ENCODE measurements at regions not wholly inside any gene's neighbourhood (a gene's known extent, or its start where the extent isn't known, plus 50 kb on each side); places are given as distances from the start of the nearest gene placed in this dataset.

GRCh38 chr9:32866273-32866672 is 82.9 kb downstream of the TMEM215 start:
- 85 to 90% (median 88%) methylated on average over 4 of the region's 4 CpGs for WGBS, 3 donors
- H3K4me1 ChIP-seq = peaks cover 10% of the 10 kb centered on the region
- TF ChIP-seq CTCF (IDR thresholded peaks at IDR 0.05) = no peak
- DNase-seq (no peak), ATAC-seq (no peak)
- H3K27me3 ChIP-seq (ENCODE audit: insufficient read depth in 3 of 3, low read length in 2 of 3) = no peaks in the 10 kb centered on the region
- H3K9me3 ChIP-seq = no peaks in the 10 kb centered on the region
- H3K27ac ChIP-seq = no peak overlapping the region
- intact Hi-C loops (cut with DNase I) = no loop called here
- H3K4me3 ChIP-seq = no peak overlapping the region
- no peaks in the 10 kb centered on the region for H3K36me3 ChIP-seq (ENCODE audit: insufficient read depth in 1 of 2, low read depth in 1 of 2)

- no peaks in the 10 kb centered on the region for H3K36me3 ChIP-seq (ENCODE audit: insufficient read depth in 1 of 2, low read depth in 1 of 2)
- no peaks in the 10 kb centered on the region for H3K27me3 ChIP-seq (ENCODE audit: insufficient read depth in 3 of 3, low read length in 2 of 3)
- no peak for DNase-seq
- intact Hi-C loops (cut with DNase I) = no loop called here
- no peak for TF ChIP-seq CTCF (IDR thresholded peaks at IDR 0.05)
- H3K4me3 ChIP-seq = no peak overlapping the region
- no peak for ATAC-seq
- no peak overlapping the region for H3K27ac ChIP-seq
- 77 to 92% (median 90%) methylated on average over 2 of the region's 2 CpGs for WGBS, 3 donors
- no peaks in the 10 kb centered on the region for H3K9me3 ChIP-seq
- H3K4me1 ChIP-seq = peaks cover 10% of the 10 kb centered on the region
Measured at GRCh38 chr9:32867026-32867425, 83.7 kb downstream of the TMEM215 start.

GRCh38 chr9:32867601-32868204 is 84.4 kb downstream of the TMEM215 start:
- TF ChIP-seq CTCF (IDR thresholded peaks at IDR 0.05) = no peak
- 31 to 39% (median 38%) methylated on average over 3 of the region's 3 CpGs for WGBS, 3 donors
- peak in 1 of 2 donors; percentile 63 for DNase-seq
- Histone ChIP-seq H3K4me3 (no peak overlapping the region), H3K27me3 (ENCODE audit: insufficient read depth in 3 of 3, low read length in 2 of 3) (no peaks in the 10 kb centered on the region), H3K36me3 (ENCODE audit: insufficient read depth in 1 of 2, low read depth in 1 of 2) (no peaks in the 10 kb centered on the region), H3K9me3 (no peaks in the 10 kb centered on the region), H3K4me1 (peaks cover 10% of the 10 kb centered on the region), H3K27ac (peak overlapping the region; percentile 12)
- intact Hi-C loops (cut with DNase I) = no loop called here
- ATAC-seq = peak; percentile 77 to 98 (median 96)

GRCh38 chr9:32869404-32869803 is 86.1 kb downstream of the TMEM215 start:
- DNase-seq (no peak), ATAC-seq (no peak)
- intact Hi-C loops (cut with DNase I) = no loop called here
- H3K27ac ChIP-seq = no peak overlapping the region
- no peak for TF ChIP-seq CTCF (IDR thresholded peaks at IDR 0.05)
- H3K4me3 ChIP-seq = no peak overlapping the region
- 79 to 83% (median 79%) methylated on average over 4 of the region's 4 CpGs for WGBS, 3 donors
- H3K36me3 ChIP-seq (ENCODE audit: insufficient read depth in 1 of 2, low read depth in 1 of 2) = no peaks in the 10 kb centered on the region
- no peaks in the 10 kb centered on the region for H3K27me3 ChIP-seq (ENCODE audit: insufficient read depth in 3 of 3, low read length in 2 of 3)
- H3K4me1 ChIP-seq = peaks cover 10% of the 10 kb centered on the region
- no peaks in the 10 kb centered on the region for H3K9me3 ChIP-seq

- 84 to 86% (median 85%) methylated on average over 8 of the region's 8 CpGs for WGBS, 3 donors
- intact Hi-C loops (cut with DNase I) = loop anchor here in 1 of 2 donors (10.0 kb wide), 1 partner anchor 92 kb away; no protein-coding TSS in a partner anchor
- no peaks in the 10 kb centered on the region for H3K9me3 ChIP-seq
Measured at GRCh38 chr9:32873131-32873530, 89.8 kb downstream of the TMEM215 start.

More at GRCh38 chr9:32873131-32873530, 89.8 kb downstream of the TMEM215 start:
- no peak overlapping the region for H3K27ac ChIP-seq
- DNase-seq (no peak), ATAC-seq (no peak)
- H3K36me3 ChIP-seq (ENCODE audit: insufficient read depth in 1 of 2, low read depth in 1 of 2) = no peaks in the 10 kb centered on the region
- H3K4me3 ChIP-seq = no peak overlapping the region
- H3K4me1 ChIP-seq = peaks cover 24% of the 10 kb centered on the region
- no peaks in the 10 kb centered on the region for H3K27me3 ChIP-seq (ENCODE audit: insufficient read depth in 3 of 3, low read length in 2 of 3)
- TF ChIP-seq CTCF (IDR thresholded peaks at IDR 0.05) = no peak
